ENCODE measurements at regions not wholly inside any gene's neighbourhood (a gene's known extent, or its start where the extent isn't known, plus 50 kb on each side); places are given as distances from the start of the nearest gene placed in this dataset.

GRCh38 chr7:93036807-93037206 lies 81.0 kb downstream of the SAMD9 start:
- ChIA-PET CTCF (no interaction called here), POLR2A (no interaction called here)
- Histone ChIP-seq H4K20me1 (ENCODE audit: control insufficient read depth, insufficient read depth, low read length, poor library complexity, severe bottlenecking) (no peaks in the 10 kb centered on the region), H3K27ac (ENCODE audit: low read length in 2 of 2) (no peak overlapping the region), H3K36me3 (replicated peaks in 1 of 2; ENCODE audit: control extremely low read depth in 1 of 2, control insufficient read depth in 1 of 2, extremely low read depth in 1 of 2, insufficient read depth in 2 of 2, low read length in 1 of 2) (no peaks in the 10 kb centered on the region), H3K4me1 (ENCODE audit: control insufficient read depth in 2 of 2, insufficient read depth in 2 of 2, low read length in 2 of 2) (no peaks in the 10 kb centered on the region), H3K79me2 (ENCODE audit: control insufficient read depth, insufficient read depth, low read length) (no peaks in the 10 kb centered on the region), H3K9ac (ENCODE audit: low read length) (no peak overlapping the region), H3K4me3 (ENCODE audit: control extremely low read depth in 1 of 5, extremely low read depth in 1 of 5, insufficient read depth in 1 of 5, low read depth in 2 of 5, low read length in 4 of 5) (no peak overlapping the region), H3K27me3 (replicated peaks in 1 of 4; ENCODE audit: control extremely low read depth in 1 of 4, control insufficient read depth in 3 of 4, insufficient read depth in 4 of 4, low read length in 3 of 4) (no peaks in the 10 kb centered on the region), H3K9me3 (ENCODE audit: control extremely low read depth in 1 of 3, control insufficient read depth in 2 of 3, insufficient read depth in 1 of 3, low read length in 2 of 3) (peaks cover 0 to 3% (median under 1%) of the 10 kb centered on the region in 3 donors), H3K4me2 (replicated peaks; ENCODE audit: low read depth, low read length, poor library complexity, severe bottlenecking) (no peak overlapping the region), H2AFZ (ENCODE audit: insufficient read depth, low read depth, low read length, poor library complexity, severe bottlenecking) (no peak overlapping the region)
- ATAC-seq (ENCODE audit: low read depth) (no peak), DNase-seq (no peak)
- no peak overlapping the region for H3K4me3 Mint-ChIP-seq
- TF ChIP-seq CTCF (IDR thresholded peaks at IDR 0.05): no peak
- no peak for TF ChIP-seq EZH2 (IDR thresholded peaks at IDR 0.05; ENCODE audit: borderline replicate concordance, insufficient read depth, low read depth, low read length, poor library complexity, severe bottlenecking)
- H3K9me3 Mint-ChIP-seq (ENCODE audit: insufficient read depth): no peaks in the 10 kb centered on the region
- intact Hi-C loops (cut with micrococcal nuclease): no loop called here
- no peak overlapping the region for H3K27ac Mint-ChIP-seq
- H3K4me1 Mint-ChIP-seq: peaks cover 3% of the 10 kb centered on the region
- H3K27me3 Mint-ChIP-seq: no peaks in the 10 kb centered on the region
- 54% methylated on average over 2 of the region's 2 CpGs for WGBS (ENCODE audit: insufficient coverage)

- no CpG with 5 or more reads among the region's 1 CpG for WGBS (ENCODE audit: insufficient coverage)
- intact Hi-C loops (cut with micrococcal nuclease): no loop called here
- no peaks in the 10 kb centered on the region for H3K36me3 ChIP-seq (replicated peaks in 1 of 2; ENCODE audit: control extremely low read depth in 1 of 2, control insufficient read depth in 1 of 2, extremely low read depth in 1 of 2, insufficient read depth in 2 of 2, low read length in 1 of 2)
- H3K4me2 ChIP-seq (replicated peaks; ENCODE audit: low read depth, low read length, poor library complexity, severe bottlenecking): no peak overlapping the region
- no peak overlapping the region for H3K27ac Mint-ChIP-seq
- no peaks in the 10 kb centered on the region for H3K79me2 ChIP-seq (ENCODE audit: control insufficient read depth, insufficient read depth, low read length)
- POLR2A ChIA-PET: no interaction called here
- H4K20me1 ChIP-seq (ENCODE audit: control insufficient read depth, insufficient read depth, low read length, poor library complexity, severe bottlenecking): no peaks in the 10 kb centered on the region
- no peak for TF ChIP-seq EZH2 (IDR thresholded peaks at IDR 0.05; ENCODE audit: borderline replicate concordance, insufficient read depth, low read depth, low read length, poor library complexity, severe bottlenecking)
- no peak for TF ChIP-seq CTCF (IDR thresholded peaks at IDR 0.05)
- no peak for DNase-seq
- H3K27ac ChIP-seq (ENCODE audit: low read length in 2 of 2): no peak overlapping the region
- H2AFZ ChIP-seq (ENCODE audit: insufficient read depth, low read depth, low read length, poor library complexity, severe bottlenecking): no peak overlapping the region
- no peaks in the 10 kb centered on the region for H3K4me1 ChIP-seq (ENCODE audit: control insufficient read depth in 2 of 2, insufficient read depth in 2 of 2, low read length in 2 of 2)
- H3K9me3 Mint-ChIP-seq (ENCODE audit: insufficient read depth): no peaks in the 10 kb centered on the region
- no peaks in the 10 kb centered on the region for H3K27me3 Mint-ChIP-seq
- H3K4me3 ChIP-seq (ENCODE audit: control extremely low read depth in 1 of 5, extremely low read depth in 1 of 5, insufficient read depth in 1 of 5, low read depth in 2 of 5, low read length in 4 of 5): no peak overlapping the region
- H3K27me3 ChIP-seq (replicated peaks in 1 of 4; ENCODE audit: control extremely low read depth in 1 of 4, control insufficient read depth in 3 of 4, insufficient read depth in 4 of 4, low read length in 3 of 4): no peaks in the 10 kb centered on the region
- H3K9me3 ChIP-seq (ENCODE audit: control extremely low read depth in 1 of 3, control insufficient read depth in 2 of 3, insufficient read depth in 1 of 3, low read length in 2 of 3): peaks cover under 1 to 5% (median 3%) of the 10 kb centered on the region in 3 donors
- no peak overlapping the region for H3K4me3 Mint-ChIP-seq
- H3K9ac ChIP-seq (ENCODE audit: low read length): no peak overlapping the region
- ATAC-seq (ENCODE audit: low read depth): no peak
- CTCF ChIA-PET: no interaction called here
- peaks cover 3% of the 10 kb centered on the region for H3K4me1 Mint-ChIP-seq
Measured at GRCh38 chr7:93036149-93036640, 81.6 kb downstream of the SAMD9 start.

All from B cell (primary cell).